Smooth muscle cell (in vitro differentiated cells): ENCODE measurements at regions not wholly inside any gene's neighbourhood (a gene's known extent, or its start where the extent isn't known, plus 50 kb on each side); places are given as distances from the start of the nearest gene placed in this dataset.

Experiments used
- DNase-seq: peaks from one replicate; lab custom pipeline; 2025; ENCODE audit not compliant: unreplicated experiment; lab: John Stamatoyannopoulos, UW
- H2AFZ ChIP-seq: fragments of 200-600 bp; sonication (generic); 2 replicates; pipeline ENCODE4 v1.6.0; 2016; ENCODE audit warnings: antibody characterized with exemption, low read depth, mild to moderate bottlenecking
- H3F3A ChIP-seq: fragments of 200-600 bp; sonication (generic); 2 replicates; pipeline ENCODE4 v1.6.0; 2017; ENCODE audit warnings: antibody characterized with exemption, low read depth
- H3K27ac ChIP-seq: fragments of 200-600 bp; sonication (generic); 2 replicates; pipeline ENCODE4 v1.5.1; 2016; ENCODE audit warnings: low read depth, mild to moderate bottlenecking
- H3K27me3 ChIP-seq: fragments of 200-600 bp; sonication (generic); 2 replicates; pipeline ENCODE4 v1.6.1; 2016; ENCODE audit warnings: low read depth, mild to moderate bottlenecking
- H3K36me3 ChIP-seq: fragments of 200-600 bp; sonication (generic); 2 replicates; pipeline ENCODE4 v1.5.1; 2016; ENCODE audit warnings: low read depth
- H3K4me1 ChIP-seq: fragments of 200-600 bp; sonication (generic); 2 replicates; pipeline ENCODE4 v1.5.1; 2016; ENCODE audit warnings: low read depth
- H3K4me2 ChIP-seq: fragments of 200-600 bp; sonication (generic); 2 replicates; pipeline ENCODE4 v1.6.0; 2016; ENCODE audit warnings: mild to moderate bottlenecking
- H3K4me3 ChIP-seq: fragments of 200-600 bp; sonication (generic); 2 replicates; pipeline ENCODE4 v1.5.1; 2016; ENCODE audit warnings: mild to moderate bottlenecking
- H3K79me2 ChIP-seq: fragments of 200-600 bp; sonication (generic); 2 replicates; pipeline ENCODE4 v1.6.0; 2016; ENCODE audit warnings: low read depth, mild to moderate bottlenecking
- H3K9ac ChIP-seq: fragments of 200-600 bp; sonication (generic); 2 replicates; pipeline ENCODE4 v1.6.0; 2016; ENCODE audit warnings: low read depth
- H3K9me3 ChIP-seq: fragments of 200-600 bp; sonication (generic); replicated peaks from 2 replicates; pipeline ENCODE4 v1.5.1; 2016; ENCODE audit warnings: low read depth
- H4K20me1 ChIP-seq: fragments of 200-600 bp; sonication (generic); 2 replicates; pipeline ENCODE4 v1.6.0; 2016; ENCODE audit warnings: low read depth
- WGBS: methylation state at CpG from one replicate; pipeline ENCODE4 v1.1.7; 2016; ENCODE audit warnings: low lambda C conversion rate; 5-methylcytosine and 5-hydroxymethylcytosine counted together
- TF ChIP-seq, protein P1 (sequence below): fragments of 200-600 bp; sonication (generic); IDR thresholded peaks from 2 replicates; pipeline ENCODE4 v1.5.1; 2017; ENCODE audit warnings: borderline replicate concordance, mild to moderate bottlenecking, antibody characterized with exemption; ENCODE audit not compliant: insufficient read depth, poor library complexity, severe bottlenecking

DNA sequence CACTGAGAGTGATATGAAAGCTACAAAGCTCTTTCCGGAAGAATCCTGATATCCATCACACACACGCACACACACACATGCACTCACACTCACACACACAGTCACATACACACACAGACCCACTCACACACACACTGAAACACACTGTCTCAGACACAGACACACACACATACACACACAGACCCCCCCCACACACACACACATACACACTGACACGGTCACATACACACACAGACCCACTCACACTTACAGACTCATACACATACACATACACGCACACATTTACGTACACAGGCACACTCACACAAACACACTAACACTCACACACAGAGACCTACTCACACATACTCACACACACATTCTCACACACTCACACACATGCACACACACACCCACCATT lies 58.6 kb downstream of the LIG4 start:
- Histone ChIP-seq H3K4me3 (no peak overlapping the region), H3K9me3 (no peaks in the 10 kb centered on the region), H4K20me1 (no peaks in the 10 kb centered on the region), H2AFZ (no peak overlapping the region), H3K4me1 (no peaks in the 10 kb centered on the region), H3K79me2 (no peaks in the 10 kb centered on the region), H3K4me2 (no peak overlapping the region), H3K27ac (no peak overlapping the region), H3K9ac (no peak overlapping the region), H3K36me3 (no peaks in the 10 kb centered on the region), H3K27me3 (no peaks in the 10 kb centered on the region), H3F3A (no peaks in the 10 kb centered on the region)
- TF ChIP-seq, protein P1, sequence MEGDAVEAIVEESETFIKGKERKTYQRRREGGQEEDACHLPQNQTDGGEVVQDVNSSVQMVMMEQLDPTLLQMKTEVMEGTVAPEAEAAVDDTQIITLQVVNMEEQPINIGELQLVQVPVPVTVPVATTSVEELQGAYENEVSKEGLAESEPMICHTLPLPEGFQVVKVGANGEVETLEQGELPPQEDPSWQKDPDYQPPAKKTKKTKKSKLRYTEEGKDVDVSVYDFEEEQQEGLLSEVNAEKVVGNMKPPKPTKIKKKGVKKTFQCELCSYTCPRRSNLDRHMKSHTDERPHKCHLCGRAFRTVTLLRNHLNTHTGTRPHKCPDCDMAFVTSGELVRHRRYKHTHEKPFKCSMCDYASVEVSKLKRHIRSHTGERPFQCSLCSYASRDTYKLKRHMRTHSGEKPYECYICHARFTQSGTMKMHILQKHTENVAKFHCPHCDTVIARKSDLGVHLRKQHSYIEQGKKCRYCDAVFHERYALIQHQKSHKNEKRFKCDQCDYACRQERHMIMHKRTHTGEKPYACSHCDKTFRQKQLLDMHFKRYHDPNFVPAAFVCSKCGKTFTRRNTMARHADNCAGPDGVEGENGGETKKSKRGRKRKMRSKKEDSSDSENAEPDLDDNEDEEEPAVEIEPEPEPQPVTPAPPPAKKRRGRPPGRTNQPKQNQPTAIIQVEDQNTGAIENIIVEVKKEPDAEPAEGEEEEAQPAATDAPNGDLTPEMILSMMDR = no peak
- DNase-seq = no peak
- 89% methylated on average over 4 of the region's 5 CpGs for WGBS

DNA sequence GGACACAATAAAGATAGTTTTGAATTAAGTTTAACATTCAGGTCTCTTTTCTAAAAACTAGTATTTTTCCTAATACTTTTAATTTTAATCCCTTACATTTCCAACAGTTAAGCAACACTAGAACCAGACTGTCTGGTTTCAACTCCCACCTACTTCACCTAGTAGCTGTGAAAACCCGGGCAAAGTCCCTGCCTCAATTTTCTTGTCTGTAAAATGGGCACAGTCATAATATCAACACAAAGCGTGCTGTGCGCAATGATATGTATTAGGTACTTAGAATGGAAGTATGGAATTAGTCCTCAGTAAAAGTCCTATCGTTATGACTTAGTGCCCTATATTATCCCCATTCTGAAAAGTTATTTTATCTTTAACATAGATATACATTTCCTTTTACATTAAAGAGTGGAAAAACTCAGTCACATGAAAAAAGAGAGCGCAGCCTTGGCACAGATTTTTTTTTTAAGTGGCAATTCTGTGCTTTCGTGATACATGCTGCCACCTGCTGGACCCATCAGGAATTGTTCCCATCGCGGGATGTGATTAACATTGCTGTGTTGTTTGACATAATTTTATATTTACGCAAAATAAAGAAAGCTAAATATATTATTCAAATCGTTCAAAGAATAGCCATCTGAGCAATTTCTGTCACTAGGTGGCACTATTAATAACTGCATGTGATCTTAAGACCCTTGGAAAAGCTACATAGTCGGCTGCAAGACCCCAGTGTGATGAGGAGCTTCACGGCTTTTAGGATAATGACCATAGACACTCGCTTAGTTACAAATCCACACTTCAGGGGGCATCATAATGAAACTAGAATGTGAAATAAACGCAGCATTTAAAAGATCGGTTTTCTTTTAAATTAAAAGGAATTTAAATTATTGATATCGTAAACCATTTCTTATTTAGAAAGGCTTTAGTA lies 59.9 kb downstream of the LIG4 start:
- peak; percentile 14 for DNase-seq

DNA sequence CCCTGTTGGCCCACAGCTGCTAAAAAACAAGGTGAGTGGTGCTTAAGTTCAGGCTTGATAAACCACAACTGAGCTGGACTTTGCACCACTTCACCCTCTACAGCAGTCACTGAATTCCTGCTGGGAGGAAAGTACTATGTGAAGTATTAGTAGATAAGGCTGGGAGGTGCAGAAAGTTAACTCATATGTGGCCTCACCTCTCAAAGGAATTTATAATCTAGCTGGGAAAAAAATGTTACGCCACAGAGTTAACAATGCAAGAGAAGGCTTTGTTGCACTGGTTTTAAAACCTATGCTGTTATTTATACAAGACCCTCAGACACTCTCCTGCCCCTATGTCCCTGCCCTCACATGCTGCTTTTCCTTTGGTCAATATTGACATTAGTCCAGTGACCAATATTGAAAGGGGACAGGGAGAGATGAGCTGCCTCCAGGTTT lies 60.9 kb downstream of the LIG4 start:
- no peak overlapping the region for H3K27ac ChIP-seq
- H3K27me3 ChIP-seq = no peaks in the 10 kb centered on the region
- no peak overlapping the region for H3K9ac ChIP-seq
- no peak overlapping the region for H2AFZ ChIP-seq
- 80% methylated on average over 1 of the region's 1 CpG for WGBS
- H3K36me3 ChIP-seq = no peaks in the 10 kb centered on the region
- no peaks in the 10 kb centered on the region for H3K9me3 ChIP-seq
- no peaks in the 10 kb centered on the region for H4K20me1 ChIP-seq
- TF ChIP-seq, protein P1 = no peak
- no peaks in the 10 kb centered on the region for H3K79me2 ChIP-seq
- H3K4me2 ChIP-seq = no peak overlapping the region
- no peaks in the 10 kb centered on the region for H3K4me1 ChIP-seq
- no peaks in the 10 kb centered on the region for H3F3A ChIP-seq
- DNase-seq = no peak
- H3K4me3 ChIP-seq = no peak overlapping the region

More for the DNA sequence above, 59.9 kb downstream of the LIG4 start:
- WGBS = 47% methylated on average over 16 of the region's 16 CpGs
- H3K27me3 ChIP-seq = no peaks in the 10 kb centered on the region
- H3K79me2 ChIP-seq = no peaks in the 10 kb centered on the region
- no peaks in the 10 kb centered on the region for H3K36me3 ChIP-seq
- H3K9me3 ChIP-seq = no peaks in the 10 kb centered on the region
- no peak overlapping the region for H3K4me2 ChIP-seq
- H3F3A ChIP-seq = no peaks in the 10 kb centered on the region
- H3K4me1 ChIP-seq = no peaks in the 10 kb centered on the region
- TF ChIP-seq, protein P1 = peak; percentile 84
- H2AFZ ChIP-seq = no peak overlapping the region
- H3K4me3 ChIP-seq = no peak overlapping the region
- no peak overlapping the region for H3K9ac ChIP-seq
- H3K27ac ChIP-seq = no peak overlapping the region
- no peaks in the 10 kb centered on the region for H4K20me1 ChIP-seq
